Right lobe of liver (tissue), 4 donors: ENCODE measurements at regions not wholly inside any gene's neighbourhood (a gene's known extent, or its start where the extent isn't known, plus 50 kb on each side); places are given as distances from the start of the nearest gene placed in this dataset.

ENCODE experiments used
- POLR2A ChIP-seq: fragments of 450-650 bp; IDR thresholded peaks from one replicate; pipeline ENCODE4 v1.6.1; 2017; ENCODE audit warnings: antibody characterized with exemption, mild to moderate bottlenecking
- TF ChIP-seq, protein P1 (sequence below), 4 donors: fragments of 200-600 bp in 3 of 4; fragments of 450-650 bp in 1 of 4; IDR thresholded peaks; one replicate each; pipeline versions ENCODE4 v1.5.1 to v1.8.0; 2016 to 2022; ENCODE audit warnings: antibody characterized with exemption in 4 of 4, mild to moderate bottlenecking in 2 of 4
- donor health status: DM: no; HTN: no; CAD: no.
- donor health status: DM: no; HTN: no; CAD: no.
- donor health status: DM: no; HTN: yes; CAD: no.

GRCh38 chr11:120011836-120012235 lies 126.1 kb downstream of the TRIM29 start:
- TF ChIP-seq, protein P1, sequence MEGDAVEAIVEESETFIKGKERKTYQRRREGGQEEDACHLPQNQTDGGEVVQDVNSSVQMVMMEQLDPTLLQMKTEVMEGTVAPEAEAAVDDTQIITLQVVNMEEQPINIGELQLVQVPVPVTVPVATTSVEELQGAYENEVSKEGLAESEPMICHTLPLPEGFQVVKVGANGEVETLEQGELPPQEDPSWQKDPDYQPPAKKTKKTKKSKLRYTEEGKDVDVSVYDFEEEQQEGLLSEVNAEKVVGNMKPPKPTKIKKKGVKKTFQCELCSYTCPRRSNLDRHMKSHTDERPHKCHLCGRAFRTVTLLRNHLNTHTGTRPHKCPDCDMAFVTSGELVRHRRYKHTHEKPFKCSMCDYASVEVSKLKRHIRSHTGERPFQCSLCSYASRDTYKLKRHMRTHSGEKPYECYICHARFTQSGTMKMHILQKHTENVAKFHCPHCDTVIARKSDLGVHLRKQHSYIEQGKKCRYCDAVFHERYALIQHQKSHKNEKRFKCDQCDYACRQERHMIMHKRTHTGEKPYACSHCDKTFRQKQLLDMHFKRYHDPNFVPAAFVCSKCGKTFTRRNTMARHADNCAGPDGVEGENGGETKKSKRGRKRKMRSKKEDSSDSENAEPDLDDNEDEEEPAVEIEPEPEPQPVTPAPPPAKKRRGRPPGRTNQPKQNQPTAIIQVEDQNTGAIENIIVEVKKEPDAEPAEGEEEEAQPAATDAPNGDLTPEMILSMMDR (IDR thresholded peaks at IDR 0.05): no peak
- no peak for TF ChIP-seq POLR2A
